ENCODE measurements at regions not wholly inside any gene's neighbourhood (a gene's known extent, or its start where the extent isn't known, plus 50 kb on each side); places are given as distances from the start of the nearest gene placed in this dataset.

DNA sequence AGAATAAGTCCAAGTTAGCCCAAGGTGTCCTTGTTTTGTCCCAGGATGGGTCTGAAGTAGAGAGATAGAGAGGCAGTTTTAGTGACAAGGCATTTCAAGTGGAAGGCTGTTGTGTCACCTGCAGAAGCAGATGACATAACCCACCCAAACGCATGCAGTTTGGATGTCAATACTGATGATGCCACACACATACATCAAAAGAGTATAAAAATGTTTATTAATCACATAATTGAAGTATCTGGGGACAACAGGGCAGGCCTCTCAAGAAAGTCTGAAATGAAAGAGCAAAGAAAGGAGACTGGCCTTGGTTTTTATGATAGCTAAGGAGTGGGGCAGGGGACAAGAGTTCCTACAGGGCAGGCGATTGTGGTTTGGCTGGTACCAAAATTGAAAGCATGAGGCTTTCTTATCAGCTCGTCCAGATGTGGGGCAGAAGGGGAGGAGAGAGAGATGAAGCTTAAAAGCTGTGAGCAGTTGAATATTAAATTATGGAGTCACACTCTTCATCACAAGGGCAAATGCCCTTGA is 78.4 kb upstream of the TSPAN8 start:
- DNase-seq, result no peak

- no peak for DNase-seq
Measured at GRCh38 chr12:71233083-71233482, 75.3 kb upstream of the TSPAN8 start.

- no peak for DNase-seq
Measured at GRCh38 chr12:71230542-71230941, 72.7 kb upstream of the TSPAN8 start.

- no peak for DNase-seq
Measured at GRCh38 chr12:71223139-71223538, 65.3 kb upstream of the TSPAN8 start.

DNA sequence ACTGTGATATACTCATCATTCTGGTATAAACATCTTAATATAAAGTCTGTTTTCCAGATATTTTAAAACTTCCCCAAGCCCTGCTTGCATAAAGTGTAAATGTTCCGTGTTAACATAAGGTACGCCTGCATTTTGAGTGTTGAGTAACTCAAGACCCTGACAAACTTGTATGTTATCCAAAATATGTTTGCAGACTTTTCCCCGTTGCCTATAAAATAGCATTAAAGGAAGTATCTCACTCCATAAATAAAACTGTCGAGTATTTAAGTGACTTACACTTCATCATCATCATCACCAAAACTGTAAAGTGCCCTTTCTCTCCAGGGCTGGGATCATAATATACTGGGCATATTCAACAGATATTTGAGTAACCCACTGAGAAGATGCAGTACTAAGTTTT is 64.6 kb upstream of the TSPAN8 start:
- DNase-seq, result no peak

- DNase-seq, result no peak
Measured at GRCh38 chr12:71220260-71220659, 62.5 kb upstream of the TSPAN8 start.

DNA sequence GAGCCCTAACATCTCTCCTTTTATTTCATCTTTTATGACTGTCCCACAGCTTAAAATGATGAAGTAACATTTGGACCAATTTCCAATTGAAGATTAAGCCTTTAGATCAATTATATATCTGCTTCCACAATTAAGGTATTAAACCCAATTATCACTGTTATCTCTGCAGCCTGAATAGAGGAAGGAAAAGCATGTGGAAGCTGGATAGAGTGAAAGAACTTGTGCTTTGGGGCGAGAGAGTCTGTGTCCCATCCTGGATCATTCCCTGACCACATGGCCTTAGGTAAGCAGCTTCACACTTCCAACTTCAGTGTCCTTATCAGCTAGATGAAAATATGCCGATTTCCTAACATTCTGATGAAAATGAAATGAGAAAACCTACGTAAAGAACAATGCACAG is 61.4 kb upstream of the TSPAN8 start:
- no peak for DNase-seq

DNA sequence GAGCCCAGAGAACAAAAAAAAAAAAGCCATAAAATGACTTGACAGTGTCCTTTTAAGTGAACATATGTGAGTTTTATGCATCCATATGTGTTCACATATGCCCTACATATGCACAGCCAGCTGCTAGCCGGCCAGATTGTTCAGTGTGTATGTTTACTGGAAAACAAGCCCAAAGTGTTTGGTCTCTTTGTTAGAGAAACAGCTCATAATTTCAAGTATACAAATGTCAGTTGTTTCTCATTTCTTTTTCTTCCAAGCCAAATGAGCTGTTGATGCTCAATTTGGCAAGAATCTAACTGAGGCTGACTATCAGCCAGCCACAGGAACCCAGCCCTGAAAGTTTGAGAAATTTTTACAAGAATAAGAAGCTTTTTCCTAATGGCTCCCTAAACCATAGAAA is 60.8 kb upstream of the TSPAN8 start:
- no peak for DNase-seq

DNA sequence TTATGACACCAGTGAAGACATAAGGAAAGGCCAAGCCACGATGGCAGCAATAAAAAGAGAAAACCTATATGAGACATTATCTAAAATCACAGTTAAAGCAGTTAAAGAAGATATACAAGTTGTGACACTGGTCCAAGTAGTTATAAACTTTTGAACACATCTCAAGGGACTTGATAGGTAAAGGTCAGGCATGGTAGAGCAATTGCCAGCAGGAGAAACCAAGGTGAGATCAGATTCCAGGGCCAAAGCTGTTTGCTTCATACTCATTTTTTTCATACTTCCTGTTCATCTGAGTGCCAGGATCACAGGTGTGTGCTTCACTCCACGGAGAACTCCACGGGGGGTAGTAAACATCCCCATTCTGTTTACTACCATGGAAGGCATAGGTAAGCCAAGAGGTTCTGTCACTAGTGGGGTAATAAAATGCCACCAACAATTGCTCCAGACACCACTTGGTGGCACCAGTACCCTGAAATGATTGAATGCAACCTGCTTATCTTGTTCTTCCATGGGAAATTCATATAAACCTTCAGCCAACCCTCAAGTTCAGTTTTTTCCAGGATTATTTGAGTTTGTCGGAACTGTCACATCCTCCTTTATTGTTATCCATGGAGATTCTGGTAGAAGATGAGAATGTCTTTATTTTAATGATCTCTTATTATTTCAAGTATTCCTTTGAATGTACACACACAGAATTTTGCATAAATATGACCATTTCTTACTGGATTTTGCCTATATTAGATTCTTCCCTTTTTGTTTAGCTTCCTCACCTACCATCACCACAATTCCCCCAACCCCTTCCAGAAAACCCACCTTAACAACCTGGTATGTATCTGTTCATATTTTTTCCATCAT is 59.2 kb upstream of the TSPAN8 start:
- DNase-seq, result peak; percentile 14

- DNase-seq, result no peak
Measured at GRCh38 chr12:71214511-71215285, 56.9 kb upstream of the TSPAN8 start.

DNA sequence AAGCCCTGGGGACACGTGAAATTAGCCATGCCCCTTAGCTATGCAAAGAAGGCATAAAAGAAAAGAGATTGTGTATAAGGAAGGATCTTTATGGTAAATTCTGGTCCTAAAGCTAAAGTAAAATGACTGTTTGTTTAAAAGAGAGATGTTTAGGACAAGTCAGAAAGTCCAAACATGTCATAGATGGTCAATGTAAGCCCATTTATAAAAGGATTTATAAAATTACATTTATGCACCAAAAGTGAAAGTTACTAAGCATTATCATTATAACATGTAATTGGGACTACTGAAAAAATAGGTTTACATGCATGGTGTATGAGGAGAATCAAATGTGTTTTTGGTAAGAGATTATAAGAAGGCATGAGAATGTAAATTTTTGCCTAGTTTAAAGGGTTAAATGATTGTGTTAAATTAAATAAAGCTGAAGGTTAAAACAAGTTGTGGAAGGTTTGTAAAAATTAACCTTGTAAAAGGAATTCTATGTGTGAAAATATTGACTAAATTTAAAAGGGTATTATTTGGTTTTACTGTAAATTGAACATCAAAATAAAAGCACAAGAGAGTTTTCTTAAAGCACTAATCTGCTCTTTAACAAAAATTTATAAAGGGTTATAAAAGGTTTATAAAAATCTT is 50.4 kb upstream of the TSPAN8 start:
- no peak for DNase-seq
